Progenitor cell of endocrine pancreas (in vitro differentiated cells): ENCODE measurements at regions not wholly inside any gene's neighbourhood (a gene's known extent, or its start where the extent isn't known, plus 50 kb on each side); places are given as distances from the start of the nearest gene placed in this dataset.

Experiments
- DNase-seq: peaks from one replicate; pipeline ENCODE4 v3.0.0; 2021; ENCODE audit warnings: low spot score; ENCODE audit not compliant: unreplicated experiment
- H3K27ac Mint-ChIP-seq: 2 replicates; pipeline ENCODE4 v1.8.0; 2021; ENCODE audit warnings: mild to moderate bottlenecking, moderate library complexity, mixed read lengths
- H3K27me3 Mint-ChIP-seq: 2 replicates; pipeline ENCODE4 v1.8.0; 2021; ENCODE audit warnings: mixed read lengths
- H3K36me3 Mint-ChIP-seq: 2 replicates; pipeline ENCODE4 v1.8.0; 2022; ENCODE audit warnings: mixed read lengths; ENCODE audit not compliant: insufficient read depth
- H3K4me1 Mint-ChIP-seq: 2 replicates; pipeline ENCODE4 v1.8.0; 2021; ENCODE audit warnings: low read depth, mixed read lengths
- H3K4me3 Mint-ChIP-seq: 2 replicates; pipeline ENCODE4 v1.8.0; 2021; ENCODE audit warnings: low read depth, mild to moderate bottlenecking, moderate library complexity, mixed read lengths
- H3K9me3 Mint-ChIP-seq: 2 replicates; pipeline ENCODE4 v1.8.0; 2021; ENCODE audit warnings: low read depth, mixed read lengths
- TF ChIP-seq, protein P1 (sequence below): fragments of 200-600 bp; sonication (generic); IDR thresholded peaks from one replicate; pipeline ENCODE4 v1.5.0; 2021; ENCODE audit warnings: antibody characterized with exemption, mild to moderate bottlenecking; ENCODE audit not compliant: unreplicated experiment

DNA sequence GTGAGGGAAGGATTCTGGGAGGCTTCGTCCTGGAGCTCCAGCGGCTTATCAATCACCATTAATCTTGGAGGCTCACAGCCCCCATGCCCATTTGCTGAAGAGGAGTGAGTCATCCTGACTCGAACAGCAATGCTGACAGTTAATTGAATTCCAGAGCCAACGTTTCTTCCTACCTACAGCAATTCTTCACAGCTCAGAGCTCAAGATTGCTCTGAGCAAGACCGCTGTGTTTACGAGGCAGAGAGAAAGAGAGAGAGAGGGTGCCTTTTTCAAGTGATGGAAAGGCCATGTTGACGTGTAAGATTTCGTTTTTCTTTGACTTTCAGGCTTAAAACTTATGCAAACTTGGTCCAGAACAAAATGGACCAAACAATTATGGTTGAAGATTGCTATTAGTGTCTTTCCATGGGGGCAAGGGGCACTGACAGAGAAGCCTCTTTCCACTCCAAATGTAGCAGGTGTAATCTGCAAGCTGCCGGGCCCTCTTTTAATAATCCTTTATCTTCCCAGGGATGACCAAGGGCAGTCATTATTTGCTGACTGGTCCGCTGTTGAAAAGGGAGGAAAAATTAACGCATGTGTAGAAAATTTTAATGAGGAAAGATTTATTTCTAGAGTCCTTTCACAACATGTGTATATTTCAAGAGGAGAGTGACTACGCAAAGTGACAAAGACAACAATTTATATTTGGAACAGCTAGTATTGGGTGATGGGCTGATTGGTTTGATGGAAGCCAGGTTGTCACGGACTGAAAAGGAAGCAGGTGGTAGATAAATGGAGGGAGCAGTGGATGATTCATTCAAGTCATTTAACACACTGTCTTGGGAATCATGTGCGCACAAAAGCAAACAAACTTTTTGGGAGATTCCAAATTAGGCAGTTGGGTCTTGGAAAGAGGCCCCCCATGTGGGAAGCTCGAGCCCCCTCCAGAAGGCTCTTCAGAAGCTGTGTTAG is 136.1 kb upstream of the IRF2BP2 start:
- Mint-ChIP-seq H3K36me3 (no peaks in the 10 kb centered on the region), H3K4me1 (peaks cover 48% of the 10 kb centered on the region), H3K27ac (peak overlapping the region; percentile 90), H3K4me3 (peak overlapping the region; percentile 10), H3K27me3 (no peaks in the 10 kb centered on the region), H3K9me3 (no peaks in the 10 kb centered on the region)
- TF ChIP-seq, protein P1, sequence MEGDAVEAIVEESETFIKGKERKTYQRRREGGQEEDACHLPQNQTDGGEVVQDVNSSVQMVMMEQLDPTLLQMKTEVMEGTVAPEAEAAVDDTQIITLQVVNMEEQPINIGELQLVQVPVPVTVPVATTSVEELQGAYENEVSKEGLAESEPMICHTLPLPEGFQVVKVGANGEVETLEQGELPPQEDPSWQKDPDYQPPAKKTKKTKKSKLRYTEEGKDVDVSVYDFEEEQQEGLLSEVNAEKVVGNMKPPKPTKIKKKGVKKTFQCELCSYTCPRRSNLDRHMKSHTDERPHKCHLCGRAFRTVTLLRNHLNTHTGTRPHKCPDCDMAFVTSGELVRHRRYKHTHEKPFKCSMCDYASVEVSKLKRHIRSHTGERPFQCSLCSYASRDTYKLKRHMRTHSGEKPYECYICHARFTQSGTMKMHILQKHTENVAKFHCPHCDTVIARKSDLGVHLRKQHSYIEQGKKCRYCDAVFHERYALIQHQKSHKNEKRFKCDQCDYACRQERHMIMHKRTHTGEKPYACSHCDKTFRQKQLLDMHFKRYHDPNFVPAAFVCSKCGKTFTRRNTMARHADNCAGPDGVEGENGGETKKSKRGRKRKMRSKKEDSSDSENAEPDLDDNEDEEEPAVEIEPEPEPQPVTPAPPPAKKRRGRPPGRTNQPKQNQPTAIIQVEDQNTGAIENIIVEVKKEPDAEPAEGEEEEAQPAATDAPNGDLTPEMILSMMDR, result no peak
- no peak for DNase-seq

DNA sequence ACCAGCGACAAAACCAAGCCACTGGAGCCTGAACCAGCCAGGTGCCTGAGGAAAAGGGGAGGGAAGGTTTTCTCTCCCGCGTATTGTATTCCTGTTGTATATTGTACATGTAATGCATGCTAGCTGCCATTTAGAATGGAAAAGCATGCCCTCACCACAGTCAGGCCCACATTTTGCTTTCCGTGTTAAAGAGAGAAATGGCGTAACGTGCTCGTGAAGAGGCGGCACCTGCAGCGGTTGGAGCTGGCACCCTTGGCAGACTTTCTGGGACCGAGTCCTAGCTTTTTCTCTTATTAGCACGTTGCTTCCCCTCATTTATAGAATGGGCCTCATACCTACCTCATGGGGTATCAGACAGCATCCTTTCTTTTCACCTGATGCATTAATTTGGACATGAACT is 135.3 kb upstream of the IRF2BP2 start:
- TF ChIP-seq, protein P1, result no peak
- no peaks in the 10 kb centered on the region for H3K36me3 Mint-ChIP-seq
- H3K27me3 Mint-ChIP-seq, result no peaks in the 10 kb centered on the region
- H3K9me3 Mint-ChIP-seq, result no peaks in the 10 kb centered on the region
- no peak overlapping the region for H3K4me3 Mint-ChIP-seq
- H3K4me1 Mint-ChIP-seq, result peaks cover 40% of the 10 kb centered on the region
- peak overlapping the region; percentile 90 for H3K27ac Mint-ChIP-seq
- DNase-seq, result no peak

DNA sequence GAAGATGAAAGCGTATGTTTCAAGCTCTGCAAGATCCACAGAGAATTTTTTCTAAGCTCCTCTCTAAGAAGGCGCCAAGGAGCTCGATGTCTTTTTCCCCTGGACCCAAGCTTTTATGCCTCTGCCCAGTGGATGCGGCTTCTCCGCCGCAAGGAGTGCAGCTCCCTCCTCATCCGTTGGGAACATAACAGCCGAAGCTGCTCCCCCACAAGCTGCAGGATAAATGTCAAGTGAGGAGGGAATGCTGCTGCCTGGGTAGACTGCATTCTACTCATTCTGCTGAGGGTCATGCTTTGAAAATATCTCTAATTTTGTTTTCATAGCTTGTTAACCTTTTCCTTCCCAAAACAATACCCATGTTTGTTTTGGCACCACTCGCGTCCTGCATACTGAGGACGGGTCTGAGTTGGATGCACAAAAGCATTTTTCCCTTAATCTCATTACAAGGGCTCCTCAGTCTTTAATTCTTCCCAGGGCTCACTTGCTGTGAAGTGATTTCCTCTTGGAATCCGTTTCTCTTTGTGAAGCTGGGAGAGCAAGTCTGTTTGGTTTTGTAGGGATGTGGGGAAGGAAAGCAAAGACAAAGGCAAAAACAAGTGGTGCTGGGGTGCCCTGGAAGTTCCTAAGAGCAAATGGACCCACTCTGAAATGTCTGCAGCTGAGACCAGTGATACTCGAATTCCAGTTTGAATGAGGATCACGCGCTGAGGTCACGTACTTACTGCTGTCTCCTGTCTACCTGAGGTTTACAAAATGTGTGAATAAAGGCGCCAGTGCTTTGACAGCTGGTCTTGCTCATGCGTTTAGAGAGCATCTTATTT is 134.0 kb upstream of the IRF2BP2 start:
- Mint-ChIP-seq H3K9me3 (no peaks in the 10 kb centered on the region), H3K27me3 (no peaks in the 10 kb centered on the region), H3K27ac (peak overlapping the region; percentile 66), H3K4me1 (peaks cover 36% of the 10 kb centered on the region), H3K36me3 (no peaks in the 10 kb centered on the region), H3K4me3 (no peak overlapping the region)
- DNase-seq, result no peak
- TF ChIP-seq, protein P1, result no peak

DNA sequence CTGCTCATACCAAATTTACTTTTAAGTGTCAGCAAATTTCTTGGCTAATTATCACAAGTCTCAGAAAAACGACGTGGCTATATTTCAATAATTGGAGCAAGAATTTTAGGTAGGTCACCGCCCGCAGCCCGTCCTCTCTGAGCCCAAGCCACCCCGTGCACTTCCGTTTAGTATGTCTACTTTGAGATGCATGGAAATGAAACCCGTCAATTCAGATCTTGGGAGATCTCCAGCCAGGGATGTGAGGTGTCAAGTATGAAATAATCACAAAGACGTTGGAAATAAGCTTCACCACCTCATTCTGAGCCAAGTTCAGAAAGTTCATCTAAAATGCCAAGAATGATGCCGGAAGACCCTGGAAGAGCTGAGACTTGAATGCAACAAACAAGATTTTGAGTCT is 132.6 kb upstream of the IRF2BP2 start:
- no peak overlapping the region for H3K27ac Mint-ChIP-seq
- H3K9me3 Mint-ChIP-seq, result no peaks in the 10 kb centered on the region
- no peak overlapping the region for H3K4me3 Mint-ChIP-seq
- no peaks in the 10 kb centered on the region for H3K36me3 Mint-ChIP-seq
- no peaks in the 10 kb centered on the region for H3K27me3 Mint-ChIP-seq
- TF ChIP-seq, protein P1, result no peak
- H3K4me1 Mint-ChIP-seq, result peaks cover 32% of the 10 kb centered on the region
- DNase-seq, result no peak

DNA sequence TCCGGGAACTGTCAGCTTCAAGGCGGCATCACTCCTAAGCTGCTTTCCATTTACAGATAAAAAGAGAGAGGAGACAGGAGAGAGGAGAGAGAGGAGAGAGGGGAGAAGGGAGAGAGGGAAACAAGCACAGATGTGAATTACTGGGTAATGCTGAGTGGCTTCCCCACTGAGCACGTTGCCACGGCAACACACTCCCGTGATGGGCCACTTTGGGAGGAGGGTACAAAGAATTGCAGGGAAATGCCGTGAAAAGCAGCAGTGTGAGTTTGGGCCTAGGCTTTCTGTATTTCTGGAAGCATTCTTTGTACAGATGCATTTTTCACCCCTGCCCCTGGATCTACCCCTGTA is 128.0 kb upstream of the IRF2BP2 start:
- Mint-ChIP-seq H3K4me1 (peaks cover 6% of the 10 kb centered on the region), H3K27me3 (no peaks in the 10 kb centered on the region), H3K27ac (peak overlapping the region; percentile 62), H3K36me3 (no peaks in the 10 kb centered on the region), H3K9me3 (no peaks in the 10 kb centered on the region), H3K4me3 (no peak overlapping the region)
- no peak for DNase-seq
- TF ChIP-seq, protein P1, result no peak
